ENCODE measurements at regions not wholly inside any gene's neighbourhood (a gene's known extent, or its start where the extent isn't known, plus 50 kb on each side); places are given as distances from the start of the nearest gene placed in this dataset.

GRCh38 chr4:106676173-106676921 lies 307.8 kb upstream of the GIMD1 start:
- DNase-seq: no peak

- no peak for DNase-seq
Measured at GRCh38 chr4:106671716-106672115, 303.1 kb upstream of the GIMD1 start.

- no peak for DNase-seq
Measured at GRCh38 chr4:106670976-106671375, 302.4 kb upstream of the GIMD1 start.

- no peak for DNase-seq
Measured at GRCh38 chr4:106659371-106659770, 290.8 kb upstream of the GIMD1 start.

- DNase-seq: no peak
Measured at GRCh38 chr4:106652095-106652494, 283.5 kb upstream of the GIMD1 start.

- DNase-seq: no peak
Measured at GRCh38 chr4:106650701-106651100, 282.1 kb upstream of the GIMD1 start.

- no peak for DNase-seq
Measured at GRCh38 chr4:106647451-106647850, 278.9 kb upstream of the GIMD1 start.

- DNase-seq: no peak
Measured at GRCh38 chr4:106629268-106629625, 260.7 kb upstream of the GIMD1 start.

GRCh38 chr4:106628586-106629267 lies 260.1 kb upstream of the GIMD1 start:
- DNase-seq: no peak

- no peak for DNase-seq
Measured at GRCh38 chr4:106627051-106627450, 258.5 kb upstream of the GIMD1 start.

GRCh38 chr4:106624671-106625070 lies 256.1 kb upstream of the GIMD1 start:
- no peak for DNase-seq

GRCh38 chr4:106618956-106619355 lies 250.4 kb upstream of the GIMD1 start:
- no peak for DNase-seq

GRCh38 chr4:106615961-106616360 lies 247.4 kb upstream of the GIMD1 start:
- no peak for DNase-seq

GRCh38 chr4:106615410-106615945 lies 246.9 kb upstream of the GIMD1 start:
- DNase-seq: no peak

GRCh38 chr4:106614441-106614840 lies 245.9 kb upstream of the GIMD1 start:
- DNase-seq: no peak

- no peak for DNase-seq
Measured at GRCh38 chr4:106609917-106610316, 241.3 kb upstream of the GIMD1 start.

GRCh38 chr4:106607558-106607957 lies 239.0 kb upstream of the GIMD1 start:
- no peak for DNase-seq

- no peak for DNase-seq
Measured at GRCh38 chr4:106604319-106605051, 235.9 kb upstream of the GIMD1 start.

- DNase-seq: no peak
Measured at GRCh38 chr4:106603471-106603870, 234.9 kb upstream of the GIMD1 start.

GRCh38 chr4:106602711-106603110 lies 234.1 kb upstream of the GIMD1 start:
- DNase-seq: no peak

- no peak for DNase-seq
Measured at GRCh38 chr4:106601519-106601918, 232.9 kb upstream of the GIMD1 start.

GRCh38 chr4:106595906-106596305 lies 227.3 kb upstream of the GIMD1 start:
- no peak for DNase-seq

- DNase-seq: no peak
Measured at GRCh38 chr4:106594291-106594952, 225.8 kb upstream of the GIMD1 start.

Data from activated CD8-positive, alpha-beta memory T cell treated with anti-CD3 and anti-CD28 coated beads for 24 hours (primary cell).